ENCODE measurements at regions not wholly inside any gene's neighbourhood (a gene's known extent, or its start where the extent isn't known, plus 50 kb on each side); places are given as distances from the start of the nearest gene placed in this dataset.

- Mint-ChIP-seq H3K36me3 (no peaks in the 10 kb centered on the region), H3K27me3 (peaks cover 0 to 6% (median 0%) of the 10 kb centered on the region in 5 donors), H3K27ac (no peak overlapping the region), H3K4me3 (no peak overlapping the region), H3K4me1 (peaks cover 0 to 2% (median 0%) of the 10 kb centered on the region in 7 donors), H3K9me3 (peaks cover 0 to 7% (median 0%) of the 10 kb centered on the region in 11 donors)
- DNase-seq (no peak), ATAC-seq (no peak)
- CTCF ChIA-PET = no interaction called here
- H3K4me3 ChIP-seq (ENCODE audit: low read length) = no peak overlapping the region
- no peaks in the 10 kb centered on the region for H3K4me1 ChIP-seq (ENCODE audit: control insufficient read depth in 2 of 2, insufficient read depth in 2 of 2, low read length in 2 of 2)
- no peaks in the 10 kb centered on the region for H3K27me3 ChIP-seq (ENCODE audit: control insufficient read depth in 2 of 2, insufficient read depth in 2 of 2, low read length in 2 of 2)
- H3K9me3 ChIP-seq (ENCODE audit: control insufficient read depth in 2 of 3, low read length in 3 of 3) = no peaks in the 10 kb centered on the region
- POLR2A ChIA-PET = no interaction called here
- intact Hi-C loops (cut with micrococcal nuclease) = no loop called here
- H3K27ac ChIP-seq (ENCODE audit: low read depth, low read length) = no peak overlapping the region
- H3K36me3 ChIP-seq (ENCODE audit: control insufficient read depth in 2 of 3, insufficient read depth in 3 of 3, low read length in 3 of 3) = no peaks in the 10 kb centered on the region
These were observed 110.4 kb downstream of the SLIT2 start for GRCh38 chr4:20362148-20362547.

DNA sequence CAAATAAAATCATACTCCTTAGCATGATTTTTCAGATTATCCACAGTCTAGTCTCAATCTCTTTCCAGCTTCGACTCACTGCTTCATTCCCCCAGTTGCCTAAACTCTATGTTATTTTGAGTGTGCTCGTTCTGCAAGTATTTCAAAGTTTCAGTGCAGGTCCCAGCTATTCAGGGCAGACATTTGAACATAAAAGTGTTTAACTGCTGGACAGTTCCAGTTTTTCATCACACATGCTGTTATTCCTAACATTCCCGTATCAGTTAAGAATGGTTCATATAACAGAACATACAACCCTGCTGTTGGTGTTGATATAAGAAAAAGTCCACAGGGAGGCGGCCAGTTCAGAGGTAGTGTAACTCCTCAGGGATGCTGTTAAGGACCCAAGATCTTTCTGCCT lies 113.3 kb downstream of the SLIT2 start:
- CTCF ChIA-PET = no interaction called here
- ATAC-seq = no peak
- H3K27me3 Mint-ChIP-seq = peaks cover 0 to 6% (median 0%) of the 10 kb centered on the region in 5 donors

GRCh38 chr4:20367446-20367845 lies 115.7 kb downstream of the SLIT2 start:
- no peaks in the 10 kb centered on the region for H3K36me3 ChIP-seq (ENCODE audit: control insufficient read depth in 2 of 3, insufficient read depth in 3 of 3, low read length in 3 of 3)
- no peak overlapping the region for H3K4me3 Mint-ChIP-seq
- ChIA-PET CTCF (no interaction called here), POLR2A (no interaction called here)
- no peak for DNase-seq
- H3K4me1 Mint-ChIP-seq = no peaks in the 10 kb centered on the region
- no peak for ATAC-seq
- intact Hi-C loops (cut with micrococcal nuclease) = no loop called here
- H3K27me3 ChIP-seq (ENCODE audit: control insufficient read depth in 2 of 2, insufficient read depth in 2 of 2, low read length in 2 of 2) = no peaks in the 10 kb centered on the region
- H3K4me1 ChIP-seq (ENCODE audit: control insufficient read depth in 2 of 2, insufficient read depth in 2 of 2, low read length in 2 of 2) = no peaks in the 10 kb centered on the region
- no peak overlapping the region for H3K27ac Mint-ChIP-seq
- H3K9me3 ChIP-seq (ENCODE audit: control insufficient read depth in 2 of 3, low read length in 3 of 3) = no peaks in the 10 kb centered on the region
- peaks cover 0 to 6% (median 0%) of the 10 kb centered on the region in 5 donors for H3K27me3 Mint-ChIP-seq
- H3K9me3 Mint-ChIP-seq = peaks cover 0 to 7% (median 0%) of the 10 kb centered on the region in 11 donors
- H3K27ac ChIP-seq (ENCODE audit: low read depth, low read length) = no peak overlapping the region
- no peaks in the 10 kb centered on the region for H3K36me3 Mint-ChIP-seq
- H3K4me3 ChIP-seq (ENCODE audit: low read length) = no peak overlapping the region

More for the DNA sequence above, 113.3 kb downstream of the SLIT2 start:
- Mint-ChIP-seq H3K9me3 (peaks cover 0 to 7% (median 0%) of the 10 kb centered on the region in 11 donors), H3K27ac (no peak overlapping the region), H3K4me3 (no peak overlapping the region), H3K4me1 (no peaks in the 10 kb centered on the region), H3K36me3 (no peaks in the 10 kb centered on the region)
- Histone ChIP-seq H3K4me1 (ENCODE audit: control insufficient read depth in 2 of 2, insufficient read depth in 2 of 2, low read length in 2 of 2) (no peaks in the 10 kb centered on the region), H3K9me3 (ENCODE audit: control insufficient read depth in 2 of 3, low read length in 3 of 3) (no peaks in the 10 kb centered on the region), H3K27me3 (ENCODE audit: control insufficient read depth in 2 of 2, insufficient read depth in 2 of 2, low read length in 2 of 2) (no peaks in the 10 kb centered on the region), H3K36me3 (ENCODE audit: control insufficient read depth in 2 of 3, insufficient read depth in 3 of 3, low read length in 3 of 3) (no peaks in the 10 kb centered on the region), H3K27ac (ENCODE audit: low read depth, low read length) (no peak overlapping the region), H3K4me3 (ENCODE audit: low read length) (no peak overlapping the region)
- intact Hi-C loops (cut with micrococcal nuclease) = no loop called here
- no peak for DNase-seq
- POLR2A ChIA-PET = no interaction called here

GRCh38 chr4:20368926-20369325 lies 117.2 kb downstream of the SLIT2 start:
- peaks cover 0 to 10% (median 0%) of the 10 kb centered on the region in 11 donors for H3K9me3 Mint-ChIP-seq
- peaks cover 0 to 6% (median 0%) of the 10 kb centered on the region in 5 donors for H3K27me3 Mint-ChIP-seq
- Histone ChIP-seq H3K9me3 (ENCODE audit: control insufficient read depth in 2 of 3, low read length in 3 of 3) (no peaks in the 10 kb centered on the region), H3K4me3 (ENCODE audit: low read length) (no peak overlapping the region), H3K27me3 (ENCODE audit: control insufficient read depth in 2 of 2, insufficient read depth in 2 of 2, low read length in 2 of 2) (no peaks in the 10 kb centered on the region), H3K4me1 (ENCODE audit: control insufficient read depth in 2 of 2, insufficient read depth in 2 of 2, low read length in 2 of 2) (no peaks in the 10 kb centered on the region), H3K36me3 (ENCODE audit: control insufficient read depth in 2 of 3, insufficient read depth in 3 of 3, low read length in 3 of 3) (no peaks in the 10 kb centered on the region), H3K27ac (ENCODE audit: low read depth, low read length) (no peak overlapping the region)
- intact Hi-C loops (cut with micrococcal nuclease) = no loop called here
- ChIA-PET CTCF (no interaction called here), POLR2A (no interaction called here)
- ATAC-seq (no peak), DNase-seq (no peak)
- no peaks in the 10 kb centered on the region for H3K36me3 Mint-ChIP-seq
- no peak overlapping the region for H3K4me3 Mint-ChIP-seq
- no peak overlapping the region for H3K27ac Mint-ChIP-seq
- no peaks in the 10 kb centered on the region for H3K4me1 Mint-ChIP-seq

GRCh38 chr4:20370274-20370673 lies 118.6 kb downstream of the SLIT2 start:
- Mint-ChIP-seq H3K4me3 (no peak overlapping the region), H3K36me3 (no peaks in the 10 kb centered on the region), H3K4me1 (no peaks in the 10 kb centered on the region), H3K27me3 (peaks cover 0 to 6% (median 0%) of the 10 kb centered on the region in 5 donors), H3K9me3 (peaks cover 0 to 8% (median 0%) of the 10 kb centered on the region in 11 donors), H3K27ac (no peak overlapping the region)
- H3K36me3 ChIP-seq (ENCODE audit: control insufficient read depth in 2 of 3, insufficient read depth in 3 of 3, low read length in 3 of 3) = no peaks in the 10 kb centered on the region
- ChIA-PET POLR2A (no interaction called here), CTCF (no interaction called here)
- H3K27ac ChIP-seq (ENCODE audit: low read depth, low read length) = no peak overlapping the region
- H3K4me1 ChIP-seq (ENCODE audit: control insufficient read depth in 2 of 2, insufficient read depth in 2 of 2, low read length in 2 of 2) = no peaks in the 10 kb centered on the region
- no peaks in the 10 kb centered on the region for H3K9me3 ChIP-seq (ENCODE audit: control insufficient read depth in 2 of 3, low read length in 3 of 3)
- H3K4me3 ChIP-seq (ENCODE audit: low read length) = no peak overlapping the region
- DNase-seq (no peak), ATAC-seq (no peak)
- H3K27me3 ChIP-seq (ENCODE audit: control insufficient read depth in 2 of 2, insufficient read depth in 2 of 2, low read length in 2 of 2) = no peaks in the 10 kb centered on the region
- intact Hi-C loops (cut with micrococcal nuclease) = no loop called here

GRCh38 chr4:20376070-20376469 lies 124.4 kb downstream of the SLIT2 start:
- no peak for ATAC-seq
- H3K4me3 Mint-ChIP-seq = no peak overlapping the region
- intact Hi-C loops (cut with micrococcal nuclease) = no loop called here
- peaks cover 0 to 16% (median 5%) of the 10 kb centered on the region in 5 donors for H3K27me3 Mint-ChIP-seq
- Histone ChIP-seq H3K4me3 (ENCODE audit: low read length) (no peak overlapping the region), H3K36me3 (ENCODE audit: control insufficient read depth in 2 of 3, insufficient read depth in 3 of 3, low read length in 3 of 3) (no peaks in the 10 kb centered on the region), H3K27ac (ENCODE audit: low read depth, low read length) (no peak overlapping the region), H3K9me3 (ENCODE audit: control insufficient read depth in 2 of 3, low read length in 3 of 3) (no peaks in the 10 kb centered on the region), H3K4me1 (ENCODE audit: control insufficient read depth in 2 of 2, insufficient read depth in 2 of 2, low read length in 2 of 2) (no peaks in the 10 kb centered on the region), H3K27me3 (ENCODE audit: control insufficient read depth in 2 of 2, insufficient read depth in 2 of 2, low read length in 2 of 2) (no peaks in the 10 kb centered on the region)
- no peak overlapping the region for H3K27ac Mint-ChIP-seq
- no peak for DNase-seq
- CTCF ChIA-PET = no interaction called here
- POLR2A ChIA-PET = no interaction called here
- H3K9me3 Mint-ChIP-seq = peaks cover 0 to 6% (median 1%) of the 10 kb centered on the region in 11 donors
- H3K36me3 Mint-ChIP-seq = no peaks in the 10 kb centered on the region
- no peaks in the 10 kb centered on the region for H3K4me1 Mint-ChIP-seq

DNA sequence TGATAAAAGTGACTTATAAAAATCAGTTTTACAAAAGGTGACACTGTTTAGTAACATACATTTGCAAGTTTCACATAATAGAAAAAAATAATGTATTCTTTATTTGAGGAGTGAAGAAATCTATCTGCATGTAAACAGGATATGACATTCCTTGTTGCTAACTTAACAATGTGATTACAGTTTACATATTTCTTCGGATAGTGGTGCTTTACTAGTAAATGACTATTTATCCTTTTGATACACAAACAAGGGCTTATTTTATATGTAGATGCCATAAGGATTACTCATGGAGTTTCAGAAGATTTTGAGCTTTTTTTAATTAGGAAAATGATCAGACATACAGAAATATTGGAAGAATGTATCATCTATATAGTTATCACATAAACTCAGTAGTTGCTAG lies 126.5 kb downstream of the SLIT2 start:
- POLR2A ChIA-PET = no interaction called here
- CTCF ChIA-PET = no interaction called here
- no peaks in the 10 kb centered on the region for H3K27me3 ChIP-seq (ENCODE audit: control insufficient read depth in 2 of 2, insufficient read depth in 2 of 2, low read length in 2 of 2)
- no peaks in the 10 kb centered on the region for H3K4me1 ChIP-seq (ENCODE audit: control insufficient read depth in 2 of 2, insufficient read depth in 2 of 2, low read length in 2 of 2)
- no peak overlapping the region for H3K4me3 ChIP-seq (ENCODE audit: low read length)
- Mint-ChIP-seq H3K36me3 (no peaks in the 10 kb centered on the region), H3K9me3 (peaks cover 0 to 4% (median 0%) of the 10 kb centered on the region in 11 donors), H3K27ac (no peak overlapping the region), H3K27me3 (peaks cover 0 to 13% (median 5%) of the 10 kb centered on the region in 5 donors), H3K4me1 (no peaks in the 10 kb centered on the region), H3K4me3 (no peak overlapping the region)
- H3K9me3 ChIP-seq (ENCODE audit: control insufficient read depth in 2 of 3, low read length in 3 of 3) = no peaks in the 10 kb centered on the region
- no peaks in the 10 kb centered on the region for H3K36me3 ChIP-seq (ENCODE audit: control insufficient read depth in 2 of 3, insufficient read depth in 3 of 3, low read length in 3 of 3)
- no peak for DNase-seq
- ATAC-seq = no peak
- H3K27ac ChIP-seq (ENCODE audit: low read depth, low read length) = no peak overlapping the region
- intact Hi-C loops (cut with micrococcal nuclease) = no loop called here

All from naive thymus-derived CD4-positive, alpha-beta T cell (primary cell).